Common myeloid progenitor, CD34-positive (primary cell): ENCODE measurements at regions not wholly inside any gene's neighbourhood (a gene's known extent, or its start where the extent isn't known, plus 50 kb on each side); places are given as distances from the start of the nearest gene placed in this dataset.

Source experiments
- CTCF ChIA-PET: fragments of 350-600 bp; sonication (Branson Sonifier 250); formaldehyde crosslinking; loops from one replicate; lab custom pipeline; 2021; ENCODE audit warnings: antibody characterized with exemption; lab: Charles Lee
- POLR2A ChIA-PET: fragments of 350-600 bp; sonication (Branson Sonifier 250); formaldehyde crosslinking; loops from one replicate; lab custom pipeline; 2021; ENCODE audit warnings: antibody characterized with exemption; lab: Charles Lee
- DNase-seq, 3 donors: peaks; one replicate each; pipeline versions ENCODE4 v3.0.0 to v3.0.0-alpha.2; 2013
- H3K27ac ChIP-seq, 2 experiments: 1 replicate in 1 of 2; 2 replicates in 1 of 2; pipeline ENCODE4 v1.7.0; 2013; ENCODE audit warnings: inconsistent platforms in 2 of 2, low read length in 2 of 2, mild to moderate bottlenecking in 2 of 2, low read depth in 1 of 2, moderate library complexity in 1 of 2; ENCODE audit not compliant: severe bottlenecking in 2 of 2, insufficient read depth in 1 of 2, poor library complexity in 1 of 2
- H3K27me3 ChIP-seq, 5 experiments: replicated peaks in 2 of 5; 1 replicate in 3 of 5; 2 replicates in 2 of 5; pipeline versions ENCODE4 v1.6.1 to v1.7.0; 2013; ENCODE audit warnings: low read length in 4 of 5, mild to moderate bottlenecking in 2 of 5, moderate library complexity in 2 of 5, inconsistent platforms in 1 of 5; ENCODE audit not compliant: insufficient read depth in 5 of 5, control insufficient read depth in 4 of 5
- H3K36me3 ChIP-seq, 4 experiments: 1 replicate in 2 of 4; 2 replicates in 2 of 4; pipeline versions ENCODE4 v1.6.1 to v1.7.0; 2013; ENCODE audit warnings: low read length in 3 of 4, control low read depth in 1 of 4, mild to moderate bottlenecking in 1 of 4; ENCODE audit not compliant: control insufficient read depth in 4 of 4, insufficient read depth in 4 of 4
- H3K4me1 ChIP-seq, 4 experiments: 1 replicate in 3 of 4; 2 replicates in 1 of 4; pipeline versions ENCODE4 v1.6.1 to v1.7.1; 2013; ENCODE audit warnings: low read length in 3 of 4, mild to moderate bottlenecking in 3 of 4, control low read depth in 1 of 4, inconsistent platforms in 1 of 4, moderate library complexity in 1 of 4; ENCODE audit not compliant: control insufficient read depth in 4 of 4, insufficient read depth in 4 of 4; ENCODE audit errors: control extremely low read depth in 1 of 4
- H3K4me3 ChIP-seq, 7 experiments: 1 replicate in 4 of 7; 2 replicates in 3 of 7; pipeline versions ENCODE4 v1.5.1 to v1.7.0; 2013; ENCODE audit warnings: mild to moderate bottlenecking in 7 of 7, low read length in 6 of 7, moderate library complexity in 6 of 7, inconsistent platforms in 2 of 7, low read depth in 2 of 7, control low read depth in 1 of 7; ENCODE audit not compliant: insufficient read depth in 4 of 7, control insufficient read depth in 1 of 7; ENCODE audit errors: extremely low read depth in 1 of 7
- H3K9me3 ChIP-seq, 5 experiments: 1 replicate in 4 of 5; 2 replicates in 1 of 5; pipeline versions ENCODE4 v1.6.1 to v1.7.1; 2013; ENCODE audit warnings: low read length in 4 of 5, mild to moderate bottlenecking in 2 of 5, inconsistent platforms in 1 of 5, low read depth in 1 of 5, moderate library complexity in 1 of 5; ENCODE audit not compliant: control insufficient read depth in 4 of 5, insufficient read depth in 2 of 5; ENCODE audit errors: control extremely low read depth in 1 of 5
- WGBS: methylation state at CpG from one replicate; pipeline ENCODE4 v1.1.5; 2013; ENCODE audit not compliant: insufficient coverage; 5-methylcytosine and 5-hydroxymethylcytosine counted together

GRCh38 chr5:166018716-166019115, 2272.7 kb upstream of the WWC1 start:
- Histone ChIP-seq H3K9me3 (no peaks in the 10 kb centered on the region), H3K36me3 (no peaks in the 10 kb centered on the region), H3K4me1 (no peaks in the 10 kb centered on the region), H3K27me3 (no peaks in the 10 kb centered on the region), H3K4me3 (no peak overlapping the region), H3K27ac (no peak overlapping the region)
- DNase-seq = no peak
- ChIA-PET POLR2A (no interaction called here), CTCF (no interaction called here)
- WGBS = no CpG with 5 or more reads among the region's 1 CpG

DNA sequence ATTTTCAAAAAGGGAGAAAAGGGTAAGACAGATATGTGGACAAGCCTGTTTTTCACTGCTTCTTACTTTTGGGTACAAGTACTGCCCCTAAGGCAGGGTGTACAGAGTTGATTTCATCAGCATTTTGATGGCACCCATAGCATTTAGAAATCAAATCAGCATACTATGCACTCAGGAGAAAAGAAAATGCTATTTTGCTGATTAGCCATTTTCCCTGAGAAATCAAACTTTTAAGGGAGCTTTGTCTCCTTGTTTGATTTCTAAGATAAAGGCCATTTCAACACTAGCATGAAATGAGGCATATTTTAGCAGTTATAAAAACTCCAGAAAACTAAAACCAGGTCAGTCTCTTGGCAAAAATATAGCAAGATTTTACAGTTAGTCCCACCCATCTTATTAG, 2269.4 kb upstream of the WWC1 start:
- Histone ChIP-seq H3K4me1 (no peaks in the 10 kb centered on the region), H3K27me3 (no peaks in the 10 kb centered on the region), H3K4me3 (no peak overlapping the region), H3K36me3 (no peaks in the 10 kb centered on the region), H3K27ac (no peak overlapping the region), H3K9me3 (no peaks in the 10 kb centered on the region)
- no peak for DNase-seq
- POLR2A ChIA-PET = no interaction called here
- CTCF ChIA-PET = no interaction called here

- no peaks in the 10 kb centered on the region for H3K36me3 ChIP-seq
- no peaks in the 10 kb centered on the region for H3K9me3 ChIP-seq
- H3K4me3 ChIP-seq = no peak overlapping the region
- POLR2A ChIA-PET = no interaction called here
- CTCF ChIA-PET = no interaction called here
- H3K27me3 ChIP-seq = no peaks in the 10 kb centered on the region
- H3K4me1 ChIP-seq = no peaks in the 10 kb centered on the region
- no peak overlapping the region for H3K27ac ChIP-seq
- DNase-seq = no peak
Observed at GRCh38 chr5:166024970-166025369, 2266.5 kb upstream of the WWC1 start.

GRCh38 chr5:166027582-166027981, 2263.9 kb upstream of the WWC1 start:
- ChIA-PET CTCF (no interaction called here), POLR2A (no interaction called here)
- DNase-seq = no peak
- no peaks in the 10 kb centered on the region for H3K4me1 ChIP-seq
- no peaks in the 10 kb centered on the region for H3K36me3 ChIP-seq
- WGBS = no CpG with 5 or more reads among the region's 1 CpG
- H3K27ac ChIP-seq = no peak overlapping the region
- no peaks in the 10 kb centered on the region for H3K9me3 ChIP-seq
- no peaks in the 10 kb centered on the region for H3K27me3 ChIP-seq
- no peak overlapping the region for H3K4me3 ChIP-seq

- CTCF ChIA-PET = no interaction called here
- Histone ChIP-seq H3K4me3 (no peak overlapping the region), H3K36me3 (no peaks in the 10 kb centered on the region), H3K9me3 (no peaks in the 10 kb centered on the region), H3K27me3 (no peaks in the 10 kb centered on the region), H3K4me1 (no peaks in the 10 kb centered on the region), H3K27ac (no peak overlapping the region)
- POLR2A ChIA-PET = no interaction called here
- 83% methylated on average over 1 of the region's 2 CpGs for WGBS
- no peak for DNase-seq
Observed at GRCh38 chr5:166031926-166032325, 2259.5 kb upstream of the WWC1 start.

DNA sequence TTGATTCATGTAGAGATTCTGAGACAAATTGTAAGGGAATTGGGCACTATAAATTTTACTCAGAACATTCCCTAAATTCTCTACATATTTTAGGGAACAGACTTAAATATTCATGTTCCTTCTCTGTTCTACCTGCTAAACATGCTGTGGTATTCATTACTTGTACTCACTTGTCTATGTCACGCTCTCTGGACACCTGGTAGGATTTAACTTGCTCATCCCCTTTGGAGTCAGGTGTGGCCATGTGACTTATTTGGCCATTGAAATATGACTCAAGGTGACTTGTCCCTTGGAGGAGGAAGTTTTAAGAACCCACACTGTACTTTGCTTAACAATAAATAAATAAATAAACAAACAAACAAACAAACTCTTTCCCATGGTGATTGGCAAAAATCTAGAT, 2258.8 kb upstream of the WWC1 start:
- H3K27me3 ChIP-seq = no peaks in the 10 kb centered on the region
- H3K27ac ChIP-seq = no peak overlapping the region
- no peaks in the 10 kb centered on the region for H3K4me1 ChIP-seq
- 86% methylated on average over 1 of the region's 1 CpG for WGBS
- ChIA-PET CTCF (no interaction called here), POLR2A (no interaction called here)
- DNase-seq = no peak
- H3K9me3 ChIP-seq = no peaks in the 10 kb centered on the region
- H3K36me3 ChIP-seq = no peaks in the 10 kb centered on the region
- no peak overlapping the region for H3K4me3 ChIP-seq

DNA sequence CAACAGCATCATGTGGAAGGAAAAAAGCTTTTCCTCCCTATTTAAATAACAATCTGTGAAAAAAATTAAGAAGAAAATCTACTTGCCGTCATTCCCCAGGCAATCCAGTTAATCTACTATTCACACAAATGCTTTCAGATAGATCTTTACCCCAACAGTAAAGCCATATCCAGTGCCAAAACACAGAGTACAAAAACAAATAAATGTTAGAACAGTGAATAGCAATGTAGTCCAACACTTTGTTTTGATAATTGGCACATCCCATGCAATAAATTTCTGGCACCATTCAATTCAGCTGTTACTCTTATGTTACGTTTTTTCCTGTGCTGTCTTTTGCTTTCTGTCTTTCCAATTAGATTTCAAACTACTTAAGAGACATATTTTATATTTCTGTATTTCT, 2245.5 kb upstream of the WWC1 start:
- no peak for DNase-seq
- WGBS = no CpG with 5 or more reads among the region's 2 CpGs
- ChIA-PET POLR2A (no interaction called here), CTCF (no interaction called here)
- no peak overlapping the region for H3K4me3 ChIP-seq
- H3K27me3 ChIP-seq = no peaks in the 10 kb centered on the region
- H3K9me3 ChIP-seq = no peaks in the 10 kb centered on the region
- H3K36me3 ChIP-seq = no peaks in the 10 kb centered on the region
- no peak overlapping the region for H3K27ac ChIP-seq
- no peaks in the 10 kb centered on the region for H3K4me1 ChIP-seq

DNA sequence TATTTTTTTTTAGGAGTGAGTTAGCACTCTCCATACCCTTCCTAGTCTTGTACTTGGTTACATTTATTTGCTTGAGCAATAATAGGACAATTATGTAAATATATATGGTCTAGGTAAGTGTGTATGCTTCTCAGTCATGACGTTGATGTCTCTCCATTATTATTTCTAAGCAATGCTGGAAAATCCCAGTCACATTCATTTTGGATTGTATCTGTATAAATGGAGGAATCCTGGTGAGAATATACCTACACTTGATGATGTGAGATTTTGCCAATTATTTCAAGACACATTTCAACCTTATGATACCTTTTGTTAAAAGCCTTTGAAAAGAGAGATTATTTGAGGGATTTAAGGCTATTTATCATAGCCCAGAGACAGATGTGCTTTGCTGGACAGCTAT, 2244.5 kb upstream of the WWC1 start:
- Histone ChIP-seq H3K36me3 (no peaks in the 10 kb centered on the region), H3K27me3 (no peaks in the 10 kb centered on the region), H3K4me3 (no peak overlapping the region), H3K4me1 (no peaks in the 10 kb centered on the region), H3K9me3 (no peaks in the 10 kb centered on the region), H3K27ac (no peak overlapping the region)
- no CpG with 5 or more reads among the region's 1 CpG for WGBS
- POLR2A ChIA-PET = no interaction called here
- DNase-seq = no peak
- CTCF ChIA-PET = no interaction called here
